Muscle of leg (tissue), 3 donors: ENCODE measurements at regions not wholly inside any gene's neighbourhood (a gene's known extent, or its start where the extent isn't known, plus 50 kb on each side); places are given as distances from the start of the nearest gene placed in this dataset.
A peak's percentile ranks its signal among the peaks of the same experiment; 100 is the strongest.

ENCODE experiments used
- DNase-seq: peaks from one replicate; pipeline ENCODE4 v3.0.0; 2013
- H3K27ac ChIP-seq: one replicate; pipeline ENCODE4 v1.5.1; 2013; ENCODE audit warnings: mild to moderate bottlenecking, low read length, control low read depth
- H3K27me3 ChIP-seq: one replicate; pipeline ENCODE4 v1.6.1; 2013; ENCODE audit warnings: low read length; ENCODE audit not compliant: control insufficient read depth, insufficient read depth
- H3K36me3 ChIP-seq: one replicate; pipeline ENCODE4 v1.6.1; 2013; ENCODE audit warnings: low read length; ENCODE audit not compliant: control insufficient read depth, insufficient read depth
- H3K4me1 ChIP-seq: one replicate; pipeline ENCODE4 v1.6.1; 2013; ENCODE audit warnings: low read length; ENCODE audit not compliant: control insufficient read depth, insufficient read depth
- H3K4me3 ChIP-seq: one replicate; pipeline ENCODE4 v1.5.1; 2013; ENCODE audit warnings: low read length, control low read depth
- H3K9me3 ChIP-seq: replicated peaks from 2 replicates; pipeline ENCODE4 v1.6.1; 2013; ENCODE audit warnings: low read depth, low read length; ENCODE audit not compliant: control insufficient read depth
- WGBS: methylation state at CpG from one replicate; pipeline ENCODE4 v1.1.5; 2013; ENCODE audit warnings: missing lambda C conversion rate; ENCODE audit not compliant: insufficient coverage; 5-methylcytosine and 5-hydroxymethylcytosine counted together

- Histone ChIP-seq H3K27ac (no peak overlapping the region), H3K27me3 (no peaks in the 10 kb centered on the region), H3K4me3 (no peak overlapping the region), H3K9me3 (peaks cover 3% of the 10 kb centered on the region), H3K36me3 (no peaks in the 10 kb centered on the region), H3K4me1 (no peaks in the 10 kb centered on the region)
- no peak for DNase-seq
- 92% methylated on average over 2 of the region's 3 CpGs for WGBS
Observed at GRCh38 chr5:90141984-90142383, 267.6 kb downstream of the CETN3 start.

- Histone ChIP-seq H3K4me1 (peaks cover 4% of the 10 kb centered on the region), H3K27ac (no peak overlapping the region), H3K4me3 (no peak overlapping the region), H3K9me3 (no peaks in the 10 kb centered on the region), H3K27me3 (no peaks in the 10 kb centered on the region), H3K36me3 (no peaks in the 10 kb centered on the region)
- WGBS, result 83% methylated on average over 7 of the region's 10 CpGs
- no peak for DNase-seq
Observed at GRCh38 chr5:90136952-90137528, 272.5 kb downstream of the CETN3 start.

- WGBS, result 66% methylated on average over 6 of the region's 7 CpGs
- no peak overlapping the region for H3K27ac ChIP-seq
Observed at GRCh38 chr5:90135779-90136378, 273.7 kb downstream of the CETN3 start.

DNA sequence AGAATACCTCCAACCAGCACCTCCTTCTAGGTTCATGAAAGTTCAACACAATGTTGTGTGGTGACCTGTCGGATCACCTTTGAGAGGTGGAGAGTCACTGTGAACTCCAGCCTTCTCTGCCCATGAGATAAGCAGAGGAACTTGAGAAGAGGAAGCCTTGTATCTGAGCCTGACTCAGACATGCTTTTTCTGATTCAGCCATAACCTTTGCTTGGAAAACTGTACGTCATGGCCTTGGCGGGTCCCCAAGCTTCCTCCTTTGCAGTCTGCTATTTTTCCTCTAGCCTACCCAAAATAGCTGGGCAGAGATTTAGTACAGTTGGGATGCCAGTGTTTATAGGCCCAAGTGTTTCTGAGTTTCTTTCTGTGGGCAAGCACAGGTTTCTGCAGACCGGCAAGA lies 274.7 kb downstream of the CETN3 start:
- Histone ChIP-seq H3K27me3 (no peaks in the 10 kb centered on the region), H3K4me3 (no peak overlapping the region), H3K27ac (peak overlapping the region; percentile 32), H3K9me3 (no peaks in the 10 kb centered on the region), H3K4me1 (peaks cover 4% of the 10 kb centered on the region), H3K36me3 (no peaks in the 10 kb centered on the region)
- WGBS, result no CpG with 5 or more reads among the region's 4 CpGs
- DNase-seq, result peak; percentile 87

More at GRCh38 chr5:90135779-90136378, 273.7 kb downstream of the CETN3 start:
- Histone ChIP-seq H3K4me3 (no peak overlapping the region), H3K4me1 (peaks cover 4% of the 10 kb centered on the region), H3K9me3 (no peaks in the 10 kb centered on the region), H3K36me3 (no peaks in the 10 kb centered on the region), H3K27me3 (no peaks in the 10 kb centered on the region)
- DNase-seq, result peak; percentile 36

- H3K9me3 ChIP-seq, result no peaks in the 10 kb centered on the region
- peaks cover 4% of the 10 kb centered on the region for H3K4me1 ChIP-seq
- no peaks in the 10 kb centered on the region for H3K36me3 ChIP-seq
- H3K27ac ChIP-seq, result no peak overlapping the region
- DNase-seq, result no peak
- H3K4me3 ChIP-seq, result no peak overlapping the region
- H3K27me3 ChIP-seq, result no peaks in the 10 kb centered on the region
Observed at GRCh38 chr5:90134381-90134780, 275.2 kb downstream of the CETN3 start.

GRCh38 chr5:90133941-90134340 lies 275.6 kb downstream of the CETN3 start:
- peaks cover 4% of the 10 kb centered on the region for H3K4me1 ChIP-seq
- no CpG with 5 or more reads among the region's 2 CpGs for WGBS

DNA sequence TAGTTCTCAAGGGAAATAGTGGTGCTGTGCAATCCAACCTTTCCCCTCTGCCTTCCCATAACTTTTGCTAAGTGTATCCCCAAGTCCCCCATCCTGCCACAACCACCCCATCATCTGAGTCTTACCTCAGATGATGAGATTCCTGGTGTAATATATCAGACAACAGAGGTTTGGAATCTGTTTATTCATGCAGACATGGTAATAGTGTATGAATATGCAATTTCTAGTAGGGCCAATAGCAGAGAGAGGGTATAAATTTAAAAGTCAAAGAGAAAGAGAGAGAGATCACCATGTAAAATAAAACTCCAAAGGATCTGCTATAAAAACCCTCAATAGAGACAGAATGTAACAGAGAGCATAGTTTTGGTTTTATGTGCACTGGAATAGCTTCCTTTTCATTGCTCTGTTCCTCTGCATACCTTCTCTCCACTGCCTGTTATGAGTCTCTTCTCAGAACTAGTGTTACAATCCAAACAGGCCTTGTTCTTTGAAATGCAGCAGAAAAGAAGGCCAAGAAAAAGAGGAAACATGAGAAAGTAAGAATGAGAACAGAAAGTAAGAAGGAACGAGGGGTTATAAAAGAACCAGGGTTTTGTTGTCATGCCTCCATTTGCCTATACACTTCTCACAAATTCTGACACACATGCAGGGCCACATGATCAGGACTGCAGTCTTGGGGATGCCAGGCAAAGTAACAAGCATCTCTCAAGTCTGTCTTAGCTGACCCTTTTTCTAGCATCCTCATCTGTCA lies 278.0 kb downstream of the CETN3 start:
- Histone ChIP-seq H3K9me3 (no peaks in the 10 kb centered on the region), H3K4me3 (no peak overlapping the region), H3K27me3 (no peaks in the 10 kb centered on the region), H3K27ac (no peak overlapping the region), H3K4me1 (peaks cover 4% of the 10 kb centered on the region), H3K36me3 (no peaks in the 10 kb centered on the region)
- peak; percentile 38 for DNase-seq
- no CpG with 5 or more reads among the region's 1 CpG for WGBS

More at GRCh38 chr5:90133941-90134340, 275.6 kb downstream of the CETN3 start:
- Histone ChIP-seq H3K27me3 (no peaks in the 10 kb centered on the region), H3K9me3 (no peaks in the 10 kb centered on the region), H3K4me3 (no peak overlapping the region), H3K36me3 (no peaks in the 10 kb centered on the region), H3K27ac (no peak overlapping the region)
- no peak for DNase-seq

DNA sequence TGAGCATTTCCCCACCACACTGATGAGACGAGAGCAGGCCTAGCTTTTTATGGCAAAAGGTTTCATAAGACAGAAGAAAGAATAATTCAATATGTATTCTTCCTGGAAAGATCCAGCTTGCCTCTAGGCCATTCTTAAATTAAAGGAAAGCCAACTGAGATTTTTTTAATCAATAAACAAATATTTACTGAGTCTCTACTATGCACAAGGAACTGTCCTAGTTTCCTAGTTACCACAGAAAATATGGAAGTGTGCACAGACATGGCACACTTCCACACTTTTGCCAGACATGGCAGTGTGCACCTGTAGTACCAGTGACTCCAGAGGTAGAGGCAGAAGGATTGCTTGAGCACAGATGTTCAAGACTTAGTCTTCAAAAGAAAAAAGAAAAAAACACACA lies 281.0 kb downstream of the CETN3 start:
- Histone ChIP-seq H3K4me3 (no peak overlapping the region), H3K36me3 (no peaks in the 10 kb centered on the region), H3K27me3 (no peaks in the 10 kb centered on the region), H3K27ac (no peak overlapping the region), H3K9me3 (no peaks in the 10 kb centered on the region), H3K4me1 (no peaks in the 10 kb centered on the region)
- no peak for DNase-seq
- WGBS, result no CpG with 5 or more reads among the region's 1 CpG

- H3K27me3 ChIP-seq, result no peaks in the 10 kb centered on the region
- H3K36me3 ChIP-seq, result no peaks in the 10 kb centered on the region
- no peak overlapping the region for H3K4me3 ChIP-seq
- H3K4me1 ChIP-seq, result no peaks in the 10 kb centered on the region
- no peaks in the 10 kb centered on the region for H3K9me3 ChIP-seq
- no CpG with 5 or more reads among the region's 1 CpG for WGBS
- no peak overlapping the region for H3K27ac ChIP-seq
- DNase-seq, result peak; percentile 17
Observed at GRCh38 chr5:90119531-90119971, 290.0 kb downstream of the CETN3 start.

DNA sequence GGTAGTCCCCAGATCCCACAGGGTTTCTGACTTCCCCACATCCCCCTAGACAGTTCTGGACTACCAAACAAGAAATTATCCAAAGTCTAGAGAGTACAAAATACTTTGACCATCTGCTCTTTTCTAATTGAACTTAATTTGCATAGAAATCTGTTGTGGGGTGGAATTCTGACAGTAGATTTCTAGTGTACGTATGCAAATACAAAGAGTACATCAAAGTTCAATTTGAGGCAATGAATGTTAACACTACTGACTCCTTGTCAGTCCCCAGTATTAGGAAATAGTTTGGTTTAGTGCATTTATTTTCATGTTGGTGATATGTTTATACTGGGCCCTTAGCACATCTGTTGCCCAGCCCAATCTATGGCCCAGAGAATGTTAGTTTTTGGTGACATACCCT lies 292.6 kb downstream of the CETN3 start:
- DNase-seq, result no peak
- no CpG with 5 or more reads among the region's 1 CpG for WGBS
- Histone ChIP-seq H3K27me3 (no peaks in the 10 kb centered on the region), H3K27ac (no peak overlapping the region), H3K4me3 (no peak overlapping the region), H3K4me1 (no peaks in the 10 kb centered on the region), H3K36me3 (no peaks in the 10 kb centered on the region), H3K9me3 (no peaks in the 10 kb centered on the region)
